ENCODE measurements at regions not wholly inside any gene's neighbourhood (a gene's known extent, or its start where the extent isn't known, plus 50 kb on each side); places are given as distances from the start of the nearest gene placed in this dataset.

- DNase-seq (ENCODE audit: low read depth): peak; percentile 55
- TF ChIP-seq CTCF (conservative IDR thresholded peaks at IDR 0.05; ENCODE audit: low read length): no peak
Measured at GRCh38 chr13:51518827-51519226, 65.4 kb upstream of the WDFY2 start.

GRCh38 chr13:51519771-51520216 is 64.5 kb upstream of the WDFY2 start:
- DNase-seq (ENCODE audit: low read depth): peak; percentile 84
- no peak overlapping the region for H3K4me3 ChIP-seq (ENCODE audit: low read length)
- TF ChIP-seq CTCF (conservative IDR thresholded peaks at IDR 0.05; ENCODE audit: low read length): no peak

More at GRCh38 chr13:51518827-51519226, 65.4 kb upstream of the WDFY2 start:
- H3K4me3 ChIP-seq (ENCODE audit: low read length): no peak overlapping the region

DNA sequence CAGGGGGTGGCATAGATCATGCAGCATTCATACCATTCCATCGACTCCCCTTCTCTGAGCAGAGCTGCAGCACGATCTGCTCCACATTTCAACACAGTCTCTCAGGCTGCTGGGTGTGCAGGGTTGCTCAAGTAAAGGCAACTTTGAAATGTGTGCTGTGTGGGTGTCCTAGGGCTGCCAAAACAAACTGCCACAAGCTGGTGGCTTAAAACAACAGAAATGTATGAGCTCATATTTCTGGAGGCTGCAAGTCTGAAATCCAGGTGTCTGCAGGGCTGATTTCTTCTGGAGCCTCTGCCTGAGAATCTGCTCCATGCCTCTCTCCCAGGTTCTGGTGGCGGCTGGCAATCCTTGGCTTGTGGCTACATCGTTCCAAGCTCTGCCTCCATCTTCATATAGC is 63.7 kb upstream of the WDFY2 start:
- H3K4me3 ChIP-seq (ENCODE audit: low read length): no peak overlapping the region
- peak; percentile 86 for DNase-seq (ENCODE audit: low read depth)
- no peak for TF ChIP-seq CTCF (conservative IDR thresholded peaks at IDR 0.05; ENCODE audit: low read length)

GRCh38 chr13:51523082-51523518 is 61.2 kb upstream of the WDFY2 start:
- TF ChIP-seq CTCF (conservative IDR thresholded peaks at IDR 0.05; ENCODE audit: low read length): no peak
- DNase-seq (ENCODE audit: low read depth): peak; percentile 68
- no peak overlapping the region for H3K4me3 ChIP-seq (ENCODE audit: low read length)

DNA sequence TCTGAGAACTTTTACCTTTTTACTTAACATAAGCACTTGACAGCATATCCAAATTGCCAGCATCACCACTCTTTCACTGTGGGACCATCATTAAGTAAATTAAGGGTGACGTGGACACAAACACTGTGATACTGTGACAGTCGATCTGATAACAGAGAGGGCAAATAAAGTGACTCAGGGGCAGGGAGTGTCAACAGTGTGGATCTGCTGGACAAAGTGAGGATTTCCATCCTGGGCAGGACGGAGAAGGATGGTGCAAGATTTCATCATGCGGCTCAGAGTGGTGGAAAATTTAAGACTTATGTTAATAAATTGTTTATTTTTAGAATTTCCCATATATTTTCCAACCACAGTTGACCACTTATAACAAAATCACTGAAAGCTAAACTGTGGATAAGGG is 60.0 kb upstream of the WDFY2 start:
- no peak for TF ChIP-seq CTCF (conservative IDR thresholded peaks at IDR 0.05; ENCODE audit: low read length)
- no peak for DNase-seq (ENCODE audit: low read depth)
- H3K4me3 ChIP-seq (ENCODE audit: low read length): no peak overlapping the region

- DNase-seq (ENCODE audit: low read depth): peak; percentile 47
- no peak overlapping the region for H3K4me3 ChIP-seq (ENCODE audit: low read length)
- TF ChIP-seq CTCF (conservative IDR thresholded peaks at IDR 0.05; ENCODE audit: low read length): no peak
Measured at GRCh38 chr13:51524829-51525566, 59.3 kb upstream of the WDFY2 start.

DNA sequence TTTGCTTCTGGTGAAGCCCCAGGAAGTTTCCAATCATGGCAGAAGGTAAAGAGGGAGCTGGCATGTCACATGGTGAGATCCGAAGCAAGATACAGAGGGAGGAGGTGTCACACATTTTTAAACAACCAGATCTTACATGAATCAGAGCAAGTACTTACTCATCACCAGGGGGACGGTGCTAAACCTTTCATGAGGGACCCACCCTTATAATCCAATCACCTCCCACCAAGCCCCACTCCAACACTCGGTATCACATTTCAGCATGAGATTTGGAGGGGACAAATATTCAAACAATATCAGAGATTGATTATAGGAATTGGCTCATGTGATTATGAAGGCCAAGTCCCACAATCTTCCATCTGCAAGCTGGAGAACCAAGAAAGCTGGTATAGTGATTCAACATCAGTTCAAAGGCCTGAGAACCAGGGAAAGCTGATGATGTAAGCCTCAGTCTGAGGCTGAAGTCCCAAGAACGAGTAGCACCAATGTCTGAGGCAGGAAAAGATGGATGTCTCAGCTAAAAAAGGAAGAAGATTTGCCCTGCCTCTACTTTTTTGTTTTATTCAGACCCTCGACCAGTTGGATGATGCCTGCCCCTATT is 58.6 kb upstream of the WDFY2 start:
- DNase-seq (ENCODE audit: low read depth): no peak
- no peak for TF ChIP-seq CTCF (conservative IDR thresholded peaks at IDR 0.05; ENCODE audit: low read length)
- H3K4me3 ChIP-seq (ENCODE audit: low read length): no peak overlapping the region

Data from AG10803 (cell line).